B cell (primary cell): ENCODE measurements at regions not wholly inside any gene's neighbourhood (a gene's known extent, or its start where the extent isn't known, plus 50 kb on each side); places are given as distances from the start of the nearest gene placed in this dataset.

ENCODE experiments used
- ATAC-seq: fragments of 200-7000 bp; cut with Tn5 transposase; one replicate; pipeline ENCODE4 v1.10.0; 2021; ENCODE audit warnings: low read depth, mild to moderate bottlenecking, moderate number of reproducible peaks, moderate library complexity
- CTCF ChIA-PET: fragments of 350-600 bp; sonication (Branson Sonifier 250); formaldehyde crosslinking; loops from one replicate; lab custom pipeline; 2021; ENCODE audit warnings: antibody characterized with exemption, inconsistent platforms; lab: Charles Lee
- POLR2A ChIA-PET: fragments of 350-600 bp; sonication (Branson Sonifier 250); formaldehyde crosslinking; loops from one replicate; lab custom pipeline; 2021; ENCODE audit warnings: antibody characterized with exemption; lab: Charles Lee
- DNase-seq: peaks from one replicate; pipeline ENCODE4 v3.0.0; 2013
- H2AFZ ChIP-seq: 2 replicates; pipeline ENCODE4 v1.6.1; 2012; ENCODE audit warnings: mild to moderate bottlenecking, low read depth, low read length; ENCODE audit not compliant: insufficient read depth, poor library complexity, severe bottlenecking
- H3K27ac ChIP-seq, 2 donors: 1 replicate in 1 of 2; 2 replicates in 1 of 2; pipeline ENCODE4 v1.5.1; 2012 to 2013; ENCODE audit warnings: low read length in 2 of 2, mild to moderate bottlenecking in 2 of 2, moderate library complexity in 1 of 2
- H3K27me3 ChIP-seq, 4 experiments: fragments of 200-600 bp in 1 of 4; sonication (generic) in 1 of 4; replicated peaks in 1 of 4; 1 replicate in 2 of 4; 2 replicates in 2 of 4; pipeline versions ENCODE4 v1.6.1 to v1.7.0; 2013 to 2016; ENCODE audit warnings: low read length in 3 of 4, mild to moderate bottlenecking in 2 of 4, mixed read lengths in 1 of 4, moderate library complexity in 1 of 4; ENCODE audit not compliant: insufficient read depth in 4 of 4, control insufficient read depth in 3 of 4; ENCODE audit errors: control extremely low read depth in 1 of 4
- H3K36me3 ChIP-seq, 2 experiments: replicated peaks in 1 of 2; 1 replicate in 1 of 2; 2 replicates in 1 of 2; pipeline versions ENCODE4 v1.6.1 to v1.7.1; 2013; ENCODE audit warnings: low read length in 1 of 2; ENCODE audit not compliant: insufficient read depth in 2 of 2, control insufficient read depth in 1 of 2; ENCODE audit errors: control extremely low read depth in 1 of 2, extremely low read depth in 1 of 2
- H3K4me1 ChIP-seq, 2 donors: fragments of 200-600 bp in 1 of 2; sonication (generic) in 1 of 2; 1 replicate in 1 of 2; 2 replicates in 1 of 2; pipeline versions ENCODE4 v1.5.1 to v1.6.1; 2013 to 2017; ENCODE audit warnings: low read length in 2 of 2; ENCODE audit not compliant: control insufficient read depth in 2 of 2, insufficient read depth in 2 of 2
- H3K4me2 ChIP-seq: replicated peaks from 2 replicates; pipeline ENCODE3; 2012; ENCODE audit warnings: mild to moderate bottlenecking, low read depth, low read length; ENCODE audit not compliant: poor library complexity, severe bottlenecking
- H3K4me3 ChIP-seq, 5 experiments: fragments of 200-600 bp in 1 of 5; sonication (generic) in 1 of 5; 1 replicate in 3 of 5; 2 replicates in 2 of 5; pipeline versions ENCODE4 v1.5.1 to v1.7.0; 2011 to 2016; ENCODE audit warnings: low read length in 4 of 5, mild to moderate bottlenecking in 4 of 5, low read depth in 2 of 5, control low read depth in 1 of 5, moderate library complexity in 1 of 5; ENCODE audit not compliant: insufficient read depth in 1 of 5; ENCODE audit errors: control extremely low read depth in 1 of 5, extremely low read depth in 1 of 5
- H3K79me2 ChIP-seq: fragments of 200-600 bp; sonication (generic); one replicate; pipeline ENCODE4 v1.6.0; 2016; ENCODE audit warnings: low read length; ENCODE audit not compliant: control insufficient read depth, insufficient read depth
- H3K9ac ChIP-seq: fragments of 200-600 bp; sonication (generic); 2 replicates; pipeline ENCODE4 v1.6.1; 2017; ENCODE audit warnings: mild to moderate bottlenecking, low read length, moderate library complexity
- H3K9me3 ChIP-seq, 3 donors: one replicate each; pipeline versions ENCODE4 v1.6.1 to v1.7.1; 2013; ENCODE audit warnings: low read length in 2 of 3; ENCODE audit not compliant: control insufficient read depth in 2 of 3, insufficient read depth in 1 of 3; ENCODE audit errors: control extremely low read depth in 1 of 3
- H4K20me1 ChIP-seq: 2 replicates; pipeline ENCODE4 v1.6.0; 2012; ENCODE audit warnings: mild to moderate bottlenecking, low read length; ENCODE audit not compliant: insufficient read depth, control insufficient read depth, poor library complexity, severe bottlenecking
- H3K27ac Mint-ChIP-seq: one replicate; pipeline ENCODE4 v1.8.0; 2021; ENCODE audit warnings: mixed read lengths
- H3K27me3 Mint-ChIP-seq: one replicate; pipeline ENCODE4 v1.8.0; 2021; ENCODE audit warnings: mixed read lengths
- H3K4me1 Mint-ChIP-seq: one replicate; pipeline ENCODE4 v1.8.0; 2021; ENCODE audit warnings: mixed read lengths
- H3K4me3 Mint-ChIP-seq: one replicate; pipeline ENCODE4 v1.8.0; 2021; ENCODE audit warnings: mixed read lengths
- H3K9me3 Mint-ChIP-seq: one replicate; pipeline ENCODE4 v1.8.0; 2022; ENCODE audit warnings: mixed read lengths; ENCODE audit not compliant: insufficient read depth
- EZH2 ChIP-seq: IDR thresholded peaks from 2 replicates; pipeline ENCODE4 v1.6.1; 2012; ENCODE audit warnings: borderline replicate concordance, low read depth, mild to moderate bottlenecking, moderate library complexity, low read length; ENCODE audit not compliant: insufficient read depth, poor library complexity, severe bottlenecking
- WGBS: methylation state at CpG from one replicate; pipeline ENCODE4 v1.1.5; 2013; ENCODE audit warnings: missing lambda C conversion rate; ENCODE audit not compliant: insufficient coverage; 5-methylcytosine and 5-hydroxymethylcytosine counted together
- intact Hi-C: fragments of 100-400 bp; cut with micrococcal nuclease; formaldehyde crosslinking; loops from one replicate; pipeline ENCODE4 v1.10.0; 2022
- TF ChIP-seq, protein P1 (sequence below): fragments of 200-600 bp; IDR thresholded peaks from one replicate; pipeline ENCODE4 v1.8.0; 2022; ENCODE audit warnings: antibody characterized with exemption, mild to moderate bottlenecking

DNA sequence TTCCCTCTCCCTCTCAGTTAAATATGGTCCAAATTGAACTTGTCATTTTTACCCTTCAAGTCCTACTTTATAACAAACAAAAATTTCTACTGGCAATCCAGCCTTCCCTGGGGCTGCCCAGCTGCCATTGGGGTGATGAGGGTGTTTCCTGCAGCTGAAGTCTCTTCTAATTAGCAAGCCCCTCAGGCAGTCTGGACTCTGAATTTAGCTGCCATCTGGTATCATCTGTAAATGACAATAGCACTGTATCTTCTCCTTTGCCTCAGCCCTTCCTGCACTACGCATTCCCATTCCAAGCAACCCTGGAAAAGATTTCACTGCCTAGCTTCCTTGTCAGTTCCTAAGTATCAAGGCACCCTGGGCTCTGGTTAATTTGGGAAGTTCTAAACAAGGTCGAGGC lies 331.1 kb upstream of the KLF12 start:
- Mint-ChIP-seq H3K27me3 (peaks cover 20% of the 10 kb centered on the region), H3K4me3 (no peak overlapping the region), H3K4me1 (no peaks in the 10 kb centered on the region), H3K27ac (no peak overlapping the region), H3K9me3 (no peaks in the 10 kb centered on the region)
- H3K79me2 ChIP-seq, result no peaks in the 10 kb centered on the region
- H3K36me3 ChIP-seq, result no peaks in the 10 kb centered on the region
- DNase-seq (no peak), ATAC-seq (no peak)
- H3K4me3 ChIP-seq, result no peak overlapping the region
- no peak overlapping the region for H2AFZ ChIP-seq
- ChIA-PET POLR2A (no interaction called here), CTCF (no interaction called here)
- no peak overlapping the region for H3K9ac ChIP-seq
- H3K27ac ChIP-seq, result no peak overlapping the region
- TF ChIP-seq EZH2, result no peak
- TF ChIP-seq, protein P1, sequence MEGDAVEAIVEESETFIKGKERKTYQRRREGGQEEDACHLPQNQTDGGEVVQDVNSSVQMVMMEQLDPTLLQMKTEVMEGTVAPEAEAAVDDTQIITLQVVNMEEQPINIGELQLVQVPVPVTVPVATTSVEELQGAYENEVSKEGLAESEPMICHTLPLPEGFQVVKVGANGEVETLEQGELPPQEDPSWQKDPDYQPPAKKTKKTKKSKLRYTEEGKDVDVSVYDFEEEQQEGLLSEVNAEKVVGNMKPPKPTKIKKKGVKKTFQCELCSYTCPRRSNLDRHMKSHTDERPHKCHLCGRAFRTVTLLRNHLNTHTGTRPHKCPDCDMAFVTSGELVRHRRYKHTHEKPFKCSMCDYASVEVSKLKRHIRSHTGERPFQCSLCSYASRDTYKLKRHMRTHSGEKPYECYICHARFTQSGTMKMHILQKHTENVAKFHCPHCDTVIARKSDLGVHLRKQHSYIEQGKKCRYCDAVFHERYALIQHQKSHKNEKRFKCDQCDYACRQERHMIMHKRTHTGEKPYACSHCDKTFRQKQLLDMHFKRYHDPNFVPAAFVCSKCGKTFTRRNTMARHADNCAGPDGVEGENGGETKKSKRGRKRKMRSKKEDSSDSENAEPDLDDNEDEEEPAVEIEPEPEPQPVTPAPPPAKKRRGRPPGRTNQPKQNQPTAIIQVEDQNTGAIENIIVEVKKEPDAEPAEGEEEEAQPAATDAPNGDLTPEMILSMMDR, result no peak
- no peaks in the 10 kb centered on the region for H3K9me3 ChIP-seq
- H3K4me1 ChIP-seq, result no peaks in the 10 kb centered on the region
- H3K4me2 ChIP-seq, result no peak overlapping the region
- intact Hi-C loops, result no loop called here
- 100% methylated on average over 1 of the region's 2 CpGs for WGBS
- H4K20me1 ChIP-seq, result no peaks in the 10 kb centered on the region
- H3K27me3 ChIP-seq, result no peaks in the 10 kb centered on the region

DNA sequence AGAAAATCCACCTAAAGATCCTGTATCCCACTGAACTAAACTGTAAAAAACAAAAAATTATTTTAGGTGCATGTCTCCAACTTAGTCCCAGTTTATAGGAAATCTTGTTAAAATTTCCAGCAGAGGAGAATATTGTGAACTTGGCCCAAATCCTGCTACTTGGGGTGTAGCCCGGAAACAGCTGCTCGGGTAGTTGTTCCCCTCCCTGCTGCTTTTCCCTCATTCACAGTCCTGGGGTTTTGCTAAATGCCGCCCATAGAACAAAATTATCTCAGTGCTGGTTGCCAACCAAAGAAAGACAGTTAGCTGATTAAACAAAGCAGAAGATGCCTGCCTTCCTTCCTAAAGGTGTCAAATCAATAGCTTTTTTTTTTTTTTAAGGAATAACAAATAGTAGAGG lies 330.5 kb upstream of the KLF12 start:
- H3K9ac ChIP-seq, result no peak overlapping the region
- no peaks in the 10 kb centered on the region for H3K4me1 Mint-ChIP-seq
- no peak overlapping the region for H3K4me3 Mint-ChIP-seq
- no peaks in the 10 kb centered on the region for H3K36me3 ChIP-seq
- H4K20me1 ChIP-seq, result no peaks in the 10 kb centered on the region
- no peaks in the 10 kb centered on the region for H3K9me3 Mint-ChIP-seq
- H3K27ac Mint-ChIP-seq, result no peak overlapping the region
- no peaks in the 10 kb centered on the region for H3K4me1 ChIP-seq
- no peak for DNase-seq
- no peak for TF ChIP-seq EZH2
- TF ChIP-seq, protein P1, result no peak
- H3K79me2 ChIP-seq, result no peaks in the 10 kb centered on the region
- H3K27me3 Mint-ChIP-seq, result peaks cover 19% of the 10 kb centered on the region
- intact Hi-C loops, result no loop called here
- CTCF ChIA-PET, result no interaction called here
- H3K4me2 ChIP-seq, result no peak overlapping the region
- no peaks in the 10 kb centered on the region for H3K27me3 ChIP-seq
- ATAC-seq, result no peak
- H3K27ac ChIP-seq, result no peak overlapping the region
- 93% methylated on average over 3 of the region's 3 CpGs for WGBS
- no peak overlapping the region for H3K4me3 ChIP-seq
- no peak overlapping the region for H2AFZ ChIP-seq
- H3K9me3 ChIP-seq, result no peaks in the 10 kb centered on the region
- POLR2A ChIA-PET, result no interaction called here
